ENCODE measurements at regions not wholly inside any gene's neighbourhood (a gene's known extent, or its start where the extent isn't known, plus 50 kb on each side); places are given as distances from the start of the nearest gene placed in this dataset.

GRCh38 chr4:3385711-3386420 is 55.9 kb upstream of the HGFAC start:
- Histone ChIP-seq H3K56ac (ENCODE audit: low read length) (no peak overlapping the region), H4K5ac (ENCODE audit: low read length) (no peak overlapping the region), H3K4ac (ENCODE audit: low read depth, low read length) (no peak overlapping the region), H2BK120ac (ENCODE audit: low read depth, low read length) (no peak overlapping the region), H3K4me3 (ENCODE audit: low read length) (no peak overlapping the region), H3K4me1 (ENCODE audit: control insufficient read depth, low read depth, low read length) (peaks cover 9% of the 10 kb centered on the region), H3K36me3 (ENCODE audit: control insufficient read depth, insufficient read depth, low read length) (no peaks in the 10 kb centered on the region), H3K79me1 (ENCODE audit: low read length) (no peaks in the 10 kb centered on the region), H3K79me2 (ENCODE audit: control insufficient read depth, insufficient read depth, low read length) (no peaks in the 10 kb centered on the region), H3K9ac (ENCODE audit: low read length) (no peak overlapping the region), H2BK5ac (ENCODE audit: low read length) (no peak overlapping the region), H4K8ac (ENCODE audit: low read depth, low read length) (no peak overlapping the region), H3K18ac (ENCODE audit: low read length) (no peak overlapping the region), H3K4me2 (ENCODE audit: low read length) (no peak overlapping the region), H3K23ac (ENCODE audit: low read length) (no peak overlapping the region), H2BK15ac (replicated peaks; ENCODE audit: low read depth) (no peak overlapping the region), H2AK5ac (ENCODE audit: low read length) (no peak overlapping the region), H3K27ac (ENCODE audit: low read depth, low read length) (no peak overlapping the region), H3K27me3 (ENCODE audit: insufficient read depth, low read length, poor library complexity) (no peaks in the 10 kb centered on the region)
- WGBS (ENCODE audit: extremely low coverage, insufficient coverage, low lambda C conversion rate) = no CpG with 5 or more reads among the region's 21 CpGs
- no peak for DNase-seq

- Histone ChIP-seq H3K4ac (ENCODE audit: low read depth, low read length) (no peak overlapping the region), H4K8ac (ENCODE audit: low read depth, low read length) (no peak overlapping the region), H3K9ac (ENCODE audit: low read length) (no peak overlapping the region), H3K4me3 (ENCODE audit: low read length) (no peak overlapping the region), H2AK5ac (ENCODE audit: low read length) (no peak overlapping the region), H4K5ac (ENCODE audit: low read length) (no peak overlapping the region), H2BK5ac (ENCODE audit: low read length) (no peak overlapping the region), H3K36me3 (ENCODE audit: control insufficient read depth, insufficient read depth, low read length) (no peaks in the 10 kb centered on the region), H3K4me1 (ENCODE audit: control insufficient read depth, low read depth, low read length) (peaks cover 9% of the 10 kb centered on the region), H3K79me1 (ENCODE audit: low read length) (no peaks in the 10 kb centered on the region), H2BK120ac (ENCODE audit: low read depth, low read length) (no peak overlapping the region), H3K27me3 (ENCODE audit: insufficient read depth, low read length, poor library complexity) (no peaks in the 10 kb centered on the region), H3K23ac (ENCODE audit: low read length) (peak overlapping the region; percentile 71), H3K18ac (ENCODE audit: low read length) (no peak overlapping the region), H3K27ac (ENCODE audit: low read depth, low read length) (no peak overlapping the region), H3K56ac (ENCODE audit: low read length) (no peak overlapping the region), H3K79me2 (ENCODE audit: control insufficient read depth, insufficient read depth, low read length) (no peaks in the 10 kb centered on the region), H3K4me2 (ENCODE audit: low read length) (no peak overlapping the region), H2BK15ac (replicated peaks; ENCODE audit: low read depth) (no peak overlapping the region)
- WGBS (ENCODE audit: extremely low coverage, insufficient coverage, low lambda C conversion rate) = no CpG with 5 or more reads among the region's 9 CpGs
- no peak for DNase-seq
These were observed 55.2 kb upstream of the HGFAC start for GRCh38 chr4:3386526-3386925.

GRCh38 chr4:3387154-3387942 is 54.4 kb upstream of the HGFAC start:
- DNase-seq = no peak
- Histone ChIP-seq H3K4me2 (ENCODE audit: low read length) (no peak overlapping the region), H3K23ac (ENCODE audit: low read length) (no peak overlapping the region), H3K27ac (ENCODE audit: low read depth, low read length) (no peak overlapping the region), H3K36me3 (ENCODE audit: control insufficient read depth, insufficient read depth, low read length) (no peaks in the 10 kb centered on the region), H3K79me1 (ENCODE audit: low read length) (no peaks in the 10 kb centered on the region), H3K9ac (ENCODE audit: low read length) (no peak overlapping the region), H3K56ac (ENCODE audit: low read length) (no peak overlapping the region), H2AK5ac (ENCODE audit: low read length) (no peak overlapping the region), H4K8ac (ENCODE audit: low read depth, low read length) (no peak overlapping the region), H3K18ac (ENCODE audit: low read length) (no peak overlapping the region), H4K5ac (ENCODE audit: low read length) (no peak overlapping the region), H3K4me1 (ENCODE audit: control insufficient read depth, low read depth, low read length) (peaks cover 9% of the 10 kb centered on the region), H3K4ac (ENCODE audit: low read depth, low read length) (no peak overlapping the region), H2BK5ac (ENCODE audit: low read length) (no peak overlapping the region), H3K27me3 (ENCODE audit: insufficient read depth, low read length, poor library complexity) (no peaks in the 10 kb centered on the region), H2BK120ac (ENCODE audit: low read depth, low read length) (no peak overlapping the region), H3K79me2 (ENCODE audit: control insufficient read depth, insufficient read depth, low read length) (no peaks in the 10 kb centered on the region), H3K4me3 (ENCODE audit: low read length) (no peak overlapping the region), H2BK15ac (replicated peaks; ENCODE audit: low read depth) (no peak overlapping the region)
- no CpG with 5 or more reads among the region's 15 CpGs for WGBS (ENCODE audit: extremely low coverage, insufficient coverage, low lambda C conversion rate)

- Histone ChIP-seq H4K5ac (ENCODE audit: low read length) (no peak overlapping the region), H3K27me3 (ENCODE audit: insufficient read depth, low read length, poor library complexity) (no peaks in the 10 kb centered on the region), H3K4me1 (ENCODE audit: control insufficient read depth, low read depth, low read length) (peaks cover 9% of the 10 kb centered on the region), H3K4ac (ENCODE audit: low read depth, low read length) (no peak overlapping the region), H2BK15ac (replicated peaks; ENCODE audit: low read depth) (no peak overlapping the region), H3K79me1 (ENCODE audit: low read length) (no peaks in the 10 kb centered on the region), H3K56ac (ENCODE audit: low read length) (peak overlapping the region; percentile 73), H2BK120ac (ENCODE audit: low read depth, low read length) (no peak overlapping the region), H3K27ac (ENCODE audit: low read depth, low read length) (no peak overlapping the region), H3K23ac (ENCODE audit: low read length) (no peak overlapping the region), H4K8ac (ENCODE audit: low read depth, low read length) (no peak overlapping the region), H2BK5ac (ENCODE audit: low read length) (no peak overlapping the region), H3K79me2 (ENCODE audit: control insufficient read depth, insufficient read depth, low read length) (no peaks in the 10 kb centered on the region), H3K9ac (ENCODE audit: low read length) (peak overlapping the region; percentile 20), H3K4me2 (ENCODE audit: low read length) (no peak overlapping the region), H2AK5ac (ENCODE audit: low read length) (no peak overlapping the region), H3K36me3 (ENCODE audit: control insufficient read depth, insufficient read depth, low read length) (no peaks in the 10 kb centered on the region), H3K4me3 (ENCODE audit: low read length) (no peak overlapping the region), H3K18ac (ENCODE audit: low read length) (no peak overlapping the region)
- peak; percentile 34 for DNase-seq
- no CpG with 5 or more reads among the region's 12 CpGs for whole genome bisulfite sequencing (ENCODE audit: extremely low coverage, insufficient coverage, low lambda C conversion rate)
These were observed 53.8 kb upstream of the HGFAC start for GRCh38 chr4:3387943-3388361.

GRCh38 chr4:3388471-3389232 is 53.1 kb upstream of the HGFAC start:
- Histone ChIP-seq H3K18ac (ENCODE audit: low read length) (no peak overlapping the region), H3K4me1 (ENCODE audit: control insufficient read depth, low read depth, low read length) (peaks cover 9% of the 10 kb centered on the region), H3K36me3 (ENCODE audit: control insufficient read depth, insufficient read depth, low read length) (no peaks in the 10 kb centered on the region), H3K23ac (ENCODE audit: low read length) (no peak overlapping the region), H2BK5ac (ENCODE audit: low read length) (no peak overlapping the region), H3K4me2 (ENCODE audit: low read length) (peak overlapping the region; percentile 32), H3K56ac (ENCODE audit: low read length) (peak overlapping the region; percentile 38), H3K27me3 (ENCODE audit: insufficient read depth, low read length, poor library complexity) (no peaks in the 10 kb centered on the region), H2AK5ac (ENCODE audit: low read length) (no peak overlapping the region), H2BK120ac (ENCODE audit: low read depth, low read length) (no peak overlapping the region), H4K8ac (ENCODE audit: low read depth, low read length) (no peak overlapping the region), H3K79me2 (ENCODE audit: control insufficient read depth, insufficient read depth, low read length) (no peaks in the 10 kb centered on the region), H3K4ac (ENCODE audit: low read depth, low read length) (no peak overlapping the region), H2BK15ac (replicated peaks; ENCODE audit: low read depth) (no peak overlapping the region), H3K4me3 (ENCODE audit: low read length) (no peak overlapping the region), H4K5ac (ENCODE audit: low read length) (no peak overlapping the region), H3K27ac (ENCODE audit: low read depth, low read length) (no peak overlapping the region), H3K79me1 (ENCODE audit: low read length) (no peaks in the 10 kb centered on the region), H3K9ac (ENCODE audit: low read length) (no peak overlapping the region)
- no peak for DNase-seq
- WGBS (ENCODE audit: extremely low coverage, insufficient coverage, low lambda C conversion rate) = no CpG with 5 or more reads among the region's 16 CpGs
